NCI-H82 treated with DMSO at 0.1 percent for 48 hours (cell line): ENCODE measurements at regions not wholly inside any gene's neighbourhood (a gene's known extent, or its start where the extent isn't known, plus 50 kb on each side); places are given as distances from the start of the nearest gene placed in this dataset.
"Not testable (repeated sequence)": the region's sequence is repeated elsewhere in the genome, so short reads cannot be mapped to it uniquely, and the experiment has no call there.

Experiments
- DNase-seq: peaks from one replicate; lab custom pipeline; 2025; ENCODE audit not compliant: unreplicated experiment; lab: John Stamatoyannopoulos, UW

GRCh38 chr12:114616081-114616480 lies 67.9 kb downstream of the TBX3 start:
- DNase-seq: no peak

DNA sequence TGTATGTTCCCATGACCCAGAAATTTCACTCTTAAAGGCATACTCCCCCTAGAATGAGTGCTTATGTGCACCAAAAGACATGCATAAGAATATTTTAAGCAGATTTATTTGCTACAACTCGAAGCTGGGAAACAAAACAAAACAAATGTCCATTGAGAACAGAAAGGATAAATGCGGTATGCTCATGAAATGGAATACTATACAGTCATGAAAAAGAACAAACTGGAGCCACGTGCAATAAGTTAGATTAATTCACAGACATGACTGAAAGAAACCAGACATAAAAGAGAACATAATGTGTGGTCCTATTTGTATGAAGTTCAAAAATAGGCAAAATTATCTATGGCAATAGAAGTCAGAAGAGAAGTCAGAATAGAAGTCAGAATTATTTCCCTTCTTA lies 69.9 kb downstream of the TBX3 start:
- DNase-seq: no peak

DNA sequence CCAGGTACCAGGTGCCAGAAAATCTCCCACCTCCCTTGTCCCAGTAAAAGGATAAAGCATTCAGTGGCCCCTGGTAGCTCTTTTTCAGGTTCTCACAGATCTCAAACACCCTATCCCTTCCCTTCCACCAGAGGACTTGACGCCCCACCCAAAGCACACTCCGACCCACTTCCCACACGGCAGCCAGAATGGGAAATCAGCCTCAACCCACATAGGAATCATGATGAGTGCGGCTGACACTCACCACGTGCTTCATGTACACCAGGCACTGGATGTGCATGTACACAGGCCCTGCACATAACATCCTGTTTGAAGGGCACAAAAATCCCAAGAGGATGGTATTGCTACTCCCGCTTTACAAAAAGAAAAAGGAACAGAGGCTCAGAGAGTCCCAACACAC lies 71.9 kb downstream of the TBX3 start:
- DNase-seq: no peak

DNA sequence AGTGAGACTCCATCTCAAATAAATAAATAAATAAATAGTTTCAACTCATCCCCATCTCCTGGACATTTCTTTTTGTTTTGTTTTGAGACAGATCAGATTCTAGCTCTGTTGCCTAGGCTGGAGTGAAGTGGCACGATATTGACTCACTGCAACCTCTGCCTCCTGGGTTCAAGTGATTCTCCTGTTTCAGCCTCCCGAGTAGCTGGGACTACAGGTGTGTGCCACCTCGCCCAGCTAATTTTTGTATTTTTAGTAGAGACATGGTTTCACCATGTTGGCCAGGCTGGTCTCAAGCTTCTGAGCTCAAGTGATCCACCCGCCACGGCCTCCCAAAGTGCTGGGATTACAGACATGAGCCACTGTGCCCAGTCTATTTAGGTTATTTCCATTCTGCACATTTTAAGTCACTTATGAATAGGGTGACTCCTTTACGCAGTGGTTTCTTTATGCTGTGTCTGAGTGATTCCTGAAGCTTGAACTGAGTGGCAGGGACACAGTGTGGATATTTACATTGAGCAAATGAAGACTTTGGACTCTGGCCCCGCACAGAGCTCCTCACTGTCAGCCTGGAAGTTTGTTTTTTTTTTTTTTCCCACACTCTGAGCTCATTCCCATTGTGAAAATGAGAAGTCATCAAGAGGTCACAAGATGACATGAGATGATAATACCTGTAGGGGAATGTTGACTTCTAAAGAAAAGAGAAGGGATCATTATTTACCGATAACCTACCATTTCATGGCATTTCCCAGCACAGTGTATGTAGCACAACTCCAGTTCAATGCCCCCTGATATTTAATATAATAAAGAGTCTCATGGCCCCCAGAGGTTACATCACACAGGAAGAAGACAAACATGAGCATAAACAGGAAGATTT lies 72.6 kb downstream of the TBX3 start:
- no peak for DNase-seq

GRCh38 chr12:114608509-114608908 lies 75.5 kb downstream of the TBX3 start:
- no peak for DNase-seq

GRCh38 chr12:114605918-114606317 lies 78.1 kb downstream of the TBX3 start:
- DNase-seq: no peak

DNA sequence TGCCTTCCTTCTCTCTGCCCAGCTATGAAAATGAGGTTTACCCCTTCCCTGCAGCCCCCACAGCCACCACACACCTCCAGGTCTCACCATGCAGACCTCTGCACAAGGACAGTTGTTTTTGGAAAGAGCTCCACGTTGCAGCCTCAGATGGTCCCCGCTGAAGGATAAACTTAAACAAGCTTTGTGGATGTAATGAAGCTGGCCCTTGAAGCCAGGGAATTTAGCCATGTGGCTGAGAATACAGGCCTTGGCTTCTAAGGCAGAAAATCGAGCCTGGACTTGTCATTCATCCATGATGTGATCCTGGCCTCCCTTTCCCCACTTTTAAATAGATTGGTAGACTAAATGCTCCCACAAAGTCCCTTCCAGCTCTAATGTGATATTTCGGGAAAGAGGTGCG lies 79.4 kb downstream of the TBX3 start:
- DNase-seq: no peak

GRCh38 chr12:114600584-114600983 lies 83.4 kb downstream of the TBX3 start:
- DNase-seq: not testable (repeated sequence)

DNA sequence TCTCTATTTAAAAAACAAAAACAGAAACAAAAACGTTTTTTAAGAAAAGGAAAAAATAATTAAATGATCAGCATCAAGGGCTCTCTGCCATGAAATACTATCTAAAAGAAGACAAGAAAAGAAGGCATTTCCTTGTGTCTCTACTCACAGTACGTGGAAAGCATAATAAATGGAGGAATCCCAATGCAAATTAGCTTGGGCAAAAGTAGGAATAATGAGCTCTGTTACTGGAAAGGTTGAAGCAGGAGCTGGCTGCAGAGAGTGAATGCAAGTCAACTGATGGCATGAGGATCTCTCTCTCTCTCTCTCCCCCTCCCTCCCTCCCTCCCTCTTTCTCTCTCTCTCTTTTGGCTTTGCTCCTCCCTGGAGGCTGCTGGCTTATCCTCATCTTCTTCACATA lies 85.9 kb downstream of the TBX3 start:
- no peak for DNase-seq

DNA sequence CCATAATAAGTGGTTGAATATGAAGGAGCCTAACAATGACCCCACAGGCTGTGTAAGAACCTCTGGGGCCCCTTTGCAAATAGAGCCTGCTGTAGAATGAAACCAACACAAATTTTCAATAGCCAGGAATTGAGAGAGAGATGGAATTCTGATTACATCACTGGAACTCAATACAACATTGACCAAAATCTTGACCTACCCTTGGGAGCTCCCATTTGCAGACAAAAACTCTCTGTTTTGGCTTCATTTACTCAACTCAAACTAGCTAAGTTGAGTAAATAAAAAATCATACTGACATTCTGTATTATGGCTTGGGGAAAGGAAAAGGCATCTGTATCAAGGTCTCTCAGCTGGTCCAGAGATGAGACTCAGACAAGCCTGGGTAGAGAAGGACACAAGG lies 91.0 kb downstream of the TBX3 start:
- no peak for DNase-seq

DNA sequence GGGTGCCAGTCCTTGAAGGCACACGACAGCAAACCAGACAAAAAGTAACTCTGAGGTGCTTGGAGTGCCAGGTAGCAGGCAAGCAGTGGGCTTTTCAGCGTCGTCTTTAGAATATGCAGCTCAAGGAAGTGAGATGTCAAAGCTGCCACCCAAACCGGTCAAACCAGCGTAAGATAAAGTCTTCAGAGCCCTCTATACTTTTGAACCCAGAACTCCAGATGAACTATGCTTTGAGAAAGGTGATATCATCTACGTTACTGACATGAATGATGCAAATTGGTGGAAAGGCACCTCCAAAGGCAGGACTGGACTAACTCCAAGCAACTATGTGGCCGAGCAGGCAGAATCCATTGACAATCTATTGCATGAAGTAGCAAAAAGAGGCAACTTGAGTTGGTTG lies 95.9 kb downstream of the TBX3 start:
- DNase-seq: no peak

- no peak for DNase-seq
These were observed 103.7 kb downstream of the TBX3 start for GRCh38 chr12:114580306-114580705.

GRCh38 chr12:114579389-114579788 lies 104.6 kb downstream of the TBX3 start:
- DNase-seq: no peak

DNA sequence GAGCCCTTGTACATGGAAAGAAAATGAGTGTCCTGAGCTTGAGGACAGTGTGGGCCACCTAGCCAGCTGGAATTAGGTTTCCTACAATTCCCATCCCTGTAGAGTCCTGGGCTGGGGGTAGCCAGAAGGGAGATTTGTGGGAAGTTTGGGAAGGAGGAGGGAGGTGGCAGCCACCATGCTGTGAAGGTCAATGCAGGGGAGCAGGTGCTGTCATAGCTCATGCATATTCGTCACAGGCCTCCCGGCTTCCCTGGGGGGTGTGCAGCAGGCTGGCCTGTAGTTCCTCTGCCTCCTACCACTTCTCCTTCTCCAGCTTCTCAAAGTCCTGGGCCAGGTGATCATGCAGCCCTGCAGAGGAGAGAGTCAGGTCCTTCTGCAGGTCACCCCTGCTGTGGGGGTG lies 121.3 kb downstream of the TBX3 start:
- no peak for DNase-seq

GRCh38 chr12:114555451-114555850 lies 128.5 kb downstream of the TBX3 start:
- DNase-seq: no peak

DNA sequence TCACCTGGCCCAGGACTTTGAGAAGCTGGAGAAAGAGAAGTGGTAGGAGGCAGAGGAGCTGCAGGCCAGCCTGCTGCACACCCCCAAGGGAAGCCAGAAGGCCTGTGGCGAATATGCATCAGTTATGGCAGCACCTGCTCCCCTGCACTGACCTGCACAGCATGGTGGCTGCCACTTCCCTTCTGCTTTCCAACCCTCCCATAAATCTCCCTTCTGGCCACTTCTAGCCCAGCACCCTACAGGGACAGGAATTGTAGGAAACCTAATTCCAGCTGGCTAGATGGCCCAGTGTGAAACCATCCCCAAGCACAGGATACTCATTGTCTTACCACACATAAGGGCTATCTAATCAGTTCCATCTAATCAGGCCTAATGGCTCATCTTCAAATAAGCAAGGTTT lies 136.3 kb downstream of the TBX3 start:
- no peak for DNase-seq

- no peak for DNase-seq
These were observed 124.5 kb upstream of the TBX5 start for GRCh38 chr12:114530417-114530816.

DNA sequence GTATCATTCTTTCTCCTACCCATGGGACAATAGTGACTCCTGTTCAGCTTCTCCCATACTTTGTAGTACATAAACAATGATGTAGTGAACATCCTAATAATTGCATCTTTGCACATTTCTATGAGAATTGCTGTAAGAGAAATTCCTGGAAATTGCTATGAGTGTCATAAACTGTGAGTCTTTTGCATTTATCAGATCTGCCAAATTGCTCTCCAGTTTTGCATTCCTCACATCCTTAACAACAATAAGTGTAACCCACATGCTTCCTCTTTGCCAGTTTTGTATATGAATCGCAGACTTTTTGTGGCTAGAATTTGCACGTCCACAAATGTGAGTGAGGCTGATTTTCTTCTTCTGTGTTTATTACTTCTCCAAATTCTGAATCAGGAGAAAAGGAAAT lies 124.0 kb upstream of the TBX5 start:
- no peak for DNase-seq

- DNase-seq: no peak
These were observed 122.8 kb upstream of the TBX5 start for GRCh38 chr12:114528766-114529165.

DNA sequence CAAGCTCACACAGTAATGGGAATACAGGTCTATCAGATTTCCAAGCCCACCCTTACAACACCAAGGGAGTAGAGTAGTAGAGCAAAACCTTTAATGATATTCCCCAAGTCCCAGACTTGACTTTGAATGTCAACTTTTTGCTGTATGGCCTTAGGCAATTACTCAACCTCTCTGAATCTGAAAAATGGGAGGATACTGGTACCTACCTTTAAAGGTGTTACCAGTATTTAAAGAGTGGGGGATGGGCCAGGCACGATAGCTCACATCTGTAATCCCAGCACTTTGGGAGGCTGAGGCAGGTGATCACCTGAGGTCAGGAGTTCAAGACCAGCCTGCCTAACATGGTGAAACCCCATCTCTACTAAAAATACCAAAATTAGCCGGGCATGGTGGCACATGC lies 115.2 kb upstream of the TBX5 start:
- not testable (repeated sequence) for DNase-seq

DNA sequence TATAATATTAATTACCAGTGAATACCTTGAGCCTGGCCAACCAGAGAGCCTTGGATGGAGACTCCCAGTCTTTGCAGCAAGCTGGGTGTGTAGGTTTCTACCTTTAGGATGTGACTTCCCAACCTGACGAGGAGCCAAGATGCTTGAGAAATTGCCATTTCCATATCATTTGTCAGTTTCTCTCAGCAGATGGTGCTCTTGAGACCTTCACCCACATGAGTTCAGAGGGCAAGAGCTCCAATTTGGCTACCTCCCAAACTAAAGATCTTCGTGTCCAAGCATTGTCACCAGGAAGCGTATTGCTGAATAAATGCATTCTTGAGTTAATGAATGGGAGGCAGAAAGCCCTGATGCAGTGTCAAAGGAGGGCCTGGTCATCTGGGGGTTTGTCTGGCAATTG lies 106.4 kb upstream of the TBX5 start:
- no peak for DNase-seq

DNA sequence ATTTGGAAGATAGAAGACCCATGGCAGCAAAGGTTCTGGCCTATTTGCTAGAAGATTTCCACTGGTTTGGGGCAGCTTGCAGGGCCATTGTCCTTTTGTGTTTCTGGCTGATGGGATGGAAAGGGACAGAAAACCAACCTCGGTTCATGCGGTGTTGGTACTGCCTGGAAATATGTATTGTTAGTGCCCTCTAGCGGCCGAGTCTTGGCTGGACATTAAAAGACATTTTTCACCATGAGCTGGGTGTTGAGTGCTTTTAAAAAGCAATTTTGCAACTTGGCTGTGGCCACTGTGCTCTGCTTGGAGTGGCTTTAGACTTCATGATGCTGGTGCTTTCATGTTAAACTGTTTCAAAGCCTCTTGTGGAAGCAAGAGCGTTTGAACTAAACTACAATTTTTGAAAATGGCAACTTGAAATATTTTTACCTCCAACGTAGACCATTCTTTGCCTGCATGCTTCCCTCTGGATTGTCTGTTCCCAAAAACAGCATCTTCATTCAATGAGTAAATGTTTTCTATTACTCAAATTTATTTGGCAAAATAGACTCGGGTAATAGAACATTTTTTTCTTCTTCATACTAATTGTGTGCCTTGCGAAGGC lies 102.7 kb upstream of the TBX5 start:
- peak; percentile 35 for DNase-seq

GRCh38 chr12:114506651-114507050 lies 100.7 kb upstream of the TBX5 start:
- DNase-seq: no peak
